ENCODE measurements at regions not wholly inside any gene's neighbourhood (a gene's known extent, or its start where the extent isn't known, plus 50 kb on each side); places are given as distances from the start of the nearest gene placed in this dataset.

DNA sequence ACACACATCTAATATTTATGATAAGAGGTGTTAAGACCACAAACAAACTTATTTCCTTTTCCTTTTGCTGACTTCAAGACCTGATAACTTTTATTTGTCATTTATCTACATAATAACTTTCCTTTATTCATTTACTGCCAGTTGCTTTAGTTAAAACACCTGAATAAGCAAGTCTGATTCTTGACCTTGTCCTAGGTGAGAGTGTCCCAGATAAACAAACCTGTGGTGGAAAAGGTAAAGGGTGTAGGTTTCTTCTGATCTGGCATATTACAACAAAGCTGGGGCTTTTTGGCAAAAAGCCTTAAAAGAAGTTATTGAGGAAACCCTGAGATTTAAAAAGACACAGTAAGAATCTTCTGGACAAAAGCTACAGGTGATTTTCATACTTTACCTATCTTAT, 191.5 kb downstream of the ZBBX start:
- in situ Hi-C loops (cut with HindIII; ENCODE audit: low sequenced_read_pairs) = no loop called here
- H3K4me3 ChIP-seq (ENCODE audit: low read depth, low read length) = no peak overlapping the region
- no peak for TF ChIP-seq CTCF (IDR thresholded peaks at IDR 0.05; ENCODE audit: low read depth, low read length)
- no peak for DNase-seq (ENCODE audit: low read depth, low spot score)

DNA sequence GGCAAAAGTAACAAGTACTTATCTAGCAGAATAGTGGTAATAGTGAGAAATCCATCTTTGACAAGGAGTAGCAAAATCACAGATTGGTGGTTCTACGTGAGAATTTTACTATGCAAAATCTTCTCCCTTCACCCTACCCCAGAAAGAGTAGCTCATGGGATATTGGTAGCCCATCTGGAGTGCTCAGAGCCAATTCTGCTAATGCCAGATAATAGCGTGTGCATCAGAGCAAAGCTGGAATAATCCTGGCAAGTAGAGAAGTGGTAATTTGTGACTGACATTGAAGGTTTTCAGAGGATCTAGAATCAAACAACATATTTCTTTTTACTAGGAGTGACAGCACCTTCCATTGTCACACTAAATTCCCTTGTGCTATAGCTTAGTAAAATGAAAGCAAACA, 192.9 kb downstream of the ZBBX start:
- no peak for TF ChIP-seq CTCF (IDR thresholded peaks at IDR 0.05; ENCODE audit: low read depth, low read length)
- H3K4me3 ChIP-seq (ENCODE audit: low read depth, low read length) = no peak overlapping the region
- DNase-seq (ENCODE audit: low read depth, low spot score) = no peak
- in situ Hi-C loops (cut with HindIII; ENCODE audit: low sequenced_read_pairs) = no loop called here

DNA sequence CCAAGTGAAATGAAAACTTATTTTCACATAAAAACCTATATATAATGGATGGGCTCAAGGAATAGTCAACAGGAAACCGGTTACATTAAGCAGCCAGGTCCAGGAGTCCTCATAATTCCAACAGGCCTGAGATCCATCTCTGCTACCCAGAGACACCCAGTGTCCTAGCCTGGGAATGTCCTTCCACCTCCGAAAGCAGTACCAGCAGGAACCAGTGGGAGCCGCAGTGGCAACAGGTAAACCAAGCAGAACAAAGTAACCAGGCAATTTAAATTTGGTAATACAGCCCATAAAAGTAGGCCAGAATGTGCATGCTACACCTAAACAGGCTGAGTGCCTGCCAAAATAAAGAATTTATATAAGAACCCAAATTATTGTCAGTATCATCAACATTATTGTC, 195.6 kb downstream of the ZBBX start:
- TF ChIP-seq CTCF (IDR thresholded peaks at IDR 0.05; ENCODE audit: low read depth, low read length) = no peak
- in situ Hi-C loops (cut with HindIII; ENCODE audit: low sequenced_read_pairs) = no loop called here
- DNase-seq (ENCODE audit: low read depth, low spot score) = no peak
- no peak overlapping the region for H3K4me3 ChIP-seq (ENCODE audit: low read depth, low read length)

- H3K4me3 ChIP-seq (ENCODE audit: low read depth, low read length) = no peak overlapping the region
- no peak for TF ChIP-seq CTCF (IDR thresholded peaks at IDR 0.05; ENCODE audit: low read depth, low read length)
- DNase-seq (ENCODE audit: low read depth, low spot score) = no peak
- in situ Hi-C loops (cut with HindIII; ENCODE audit: low sequenced_read_pairs) = no loop called here
Observed at GRCh38 chr3:167172377-167172776, 207.7 kb downstream of the ZBBX start.

DNA sequence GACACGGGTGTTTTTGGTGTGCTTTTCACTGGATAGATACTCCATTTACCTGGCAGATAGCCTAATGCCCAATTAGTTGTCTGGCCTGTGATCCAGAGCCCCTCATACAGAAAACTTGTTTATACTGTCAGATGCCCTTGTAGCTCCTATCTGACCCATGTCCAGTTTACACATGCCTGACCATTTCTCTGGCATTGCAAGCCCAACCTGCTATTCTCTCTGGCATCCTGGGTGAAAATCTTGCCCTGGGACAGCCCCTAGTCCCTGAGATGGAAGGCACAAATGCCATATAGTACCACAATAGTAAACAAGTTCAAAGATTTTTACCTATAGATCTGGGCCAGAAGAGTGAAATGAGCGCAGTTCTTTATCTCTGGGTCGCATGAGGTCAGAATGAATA, 212.6 kb downstream of the ZBBX start:
- H3K4me3 ChIP-seq (ENCODE audit: low read depth, low read length) = no peak overlapping the region
- no peak for DNase-seq (ENCODE audit: low read depth, low spot score)
- no peak for TF ChIP-seq CTCF (IDR thresholded peaks at IDR 0.05; ENCODE audit: low read depth, low read length)
- in situ Hi-C loops (cut with HindIII; ENCODE audit: low sequenced_read_pairs) = no loop called here

GRCh38 chr3:167166594-167167253, 213.4 kb downstream of the ZBBX start:
- DNase-seq (ENCODE audit: low read depth, low spot score) = no peak
- no peak for TF ChIP-seq CTCF (IDR thresholded peaks at IDR 0.05; ENCODE audit: low read depth, low read length)
- H3K4me3 ChIP-seq (ENCODE audit: low read depth, low read length) = no peak overlapping the region
- in situ Hi-C loops (cut with HindIII; ENCODE audit: low sequenced_read_pairs) = no loop called here

DNA sequence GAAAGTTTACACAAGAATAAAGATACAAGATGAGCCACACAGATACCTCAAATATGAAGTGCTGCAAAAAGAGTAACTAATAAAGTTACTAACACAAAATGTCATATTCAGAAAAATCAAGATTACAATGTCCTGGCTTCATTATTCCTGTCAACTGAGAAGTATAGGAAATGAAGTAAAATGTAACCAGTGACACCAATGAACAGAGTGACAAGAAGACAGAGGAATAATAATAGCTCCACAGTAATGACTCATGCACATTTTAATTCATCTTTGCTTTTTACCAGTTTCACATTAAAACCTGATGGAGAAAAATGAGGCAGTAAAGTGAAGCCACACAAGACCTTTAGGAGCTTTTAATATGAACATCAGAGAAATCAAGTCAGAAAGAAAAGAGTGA, 214.1 kb downstream of the ZBBX start:
- H3K4me3 ChIP-seq (ENCODE audit: low read depth, low read length) = no peak overlapping the region
- TF ChIP-seq CTCF (IDR thresholded peaks at IDR 0.05; ENCODE audit: low read depth, low read length) = no peak
- DNase-seq (ENCODE audit: low read depth, low spot score) = no peak
- in situ Hi-C loops (cut with HindIII; ENCODE audit: low sequenced_read_pairs) = no loop called here

Measured in astrocyte of the spinal cord (primary cell).